Lower lobe of right lung (tissue), 2 donors: ENCODE measurements at regions not wholly inside any gene's neighbourhood (a gene's known extent, or its start where the extent isn't known, plus 50 kb on each side); places are given as distances from the start of the nearest gene placed in this dataset.

Source experiments
- ATAC-seq, 2 donors: fragments of 200-7000 bp; cut with Tn5 transposase; one replicate each; pipeline ENCODE4 v1.9.1; 2020 to 2022; ENCODE audit warnings: mild to moderate bottlenecking in 2 of 2, moderate library complexity in 2 of 2
- DNase-seq: peaks from one replicate; pipeline ENCODE4 v3.0.0-alpha.2; 2020
- H3K27ac ChIP-seq: fragments of 200-600 bp; one replicate; pipeline ENCODE4 v1.8.0; 2022
- H3K27me3 ChIP-seq: fragments of 200-600 bp; one replicate; pipeline ENCODE4 v1.8.0; 2022; ENCODE audit warnings: low read depth
- H3K36me3 ChIP-seq: fragments of 200-600 bp; one replicate; pipeline ENCODE4 v1.8.0; 2022; ENCODE audit warnings: mild to moderate bottlenecking
- H3K4me1 ChIP-seq: fragments of 200-600 bp; one replicate; pipeline ENCODE4 v1.8.0; 2022
- H3K4me3 ChIP-seq: fragments of 200-600 bp; one replicate; pipeline ENCODE4 v1.8.0; 2022; ENCODE audit warnings: mild to moderate bottlenecking
- H3K9me3 ChIP-seq: fragments of 200-600 bp; one replicate; pipeline ENCODE4 v1.8.0; 2022
- intact Hi-C: fragments of 100-400 bp; cut with DNase I; formaldehyde crosslinking; loops from one replicate; pipeline ENCODE4 v1.11.0; 2022
- TF ChIP-seq, protein P1 (sequence below): fragments of 200-600 bp; IDR thresholded peaks from one replicate; pipeline ENCODE4 v1.8.0; 2022; ENCODE audit warnings: antibody characterized with exemption, mild to moderate bottlenecking
- donor health status: DM: no; HTN: yes; CAD: no; lungs with severe emphysema.

- Histone ChIP-seq H3K4me3 (no peak overlapping the region), H3K27ac (no peak overlapping the region), H3K36me3 (no peaks in the 10 kb centered on the region), H3K9me3 (no peaks in the 10 kb centered on the region), H3K27me3 (peaks cover 10% of the 10 kb centered on the region), H3K4me1 (no peaks in the 10 kb centered on the region)
- no peak for DNase-seq
- no peak for ATAC-seq
- intact Hi-C loops, result no loop called here
- TF ChIP-seq, protein P1, sequence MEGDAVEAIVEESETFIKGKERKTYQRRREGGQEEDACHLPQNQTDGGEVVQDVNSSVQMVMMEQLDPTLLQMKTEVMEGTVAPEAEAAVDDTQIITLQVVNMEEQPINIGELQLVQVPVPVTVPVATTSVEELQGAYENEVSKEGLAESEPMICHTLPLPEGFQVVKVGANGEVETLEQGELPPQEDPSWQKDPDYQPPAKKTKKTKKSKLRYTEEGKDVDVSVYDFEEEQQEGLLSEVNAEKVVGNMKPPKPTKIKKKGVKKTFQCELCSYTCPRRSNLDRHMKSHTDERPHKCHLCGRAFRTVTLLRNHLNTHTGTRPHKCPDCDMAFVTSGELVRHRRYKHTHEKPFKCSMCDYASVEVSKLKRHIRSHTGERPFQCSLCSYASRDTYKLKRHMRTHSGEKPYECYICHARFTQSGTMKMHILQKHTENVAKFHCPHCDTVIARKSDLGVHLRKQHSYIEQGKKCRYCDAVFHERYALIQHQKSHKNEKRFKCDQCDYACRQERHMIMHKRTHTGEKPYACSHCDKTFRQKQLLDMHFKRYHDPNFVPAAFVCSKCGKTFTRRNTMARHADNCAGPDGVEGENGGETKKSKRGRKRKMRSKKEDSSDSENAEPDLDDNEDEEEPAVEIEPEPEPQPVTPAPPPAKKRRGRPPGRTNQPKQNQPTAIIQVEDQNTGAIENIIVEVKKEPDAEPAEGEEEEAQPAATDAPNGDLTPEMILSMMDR, result no peak
These were observed 159.0 kb upstream of the UNC5B start for GRCh38 chr10:71053169-71053895.

DNA sequence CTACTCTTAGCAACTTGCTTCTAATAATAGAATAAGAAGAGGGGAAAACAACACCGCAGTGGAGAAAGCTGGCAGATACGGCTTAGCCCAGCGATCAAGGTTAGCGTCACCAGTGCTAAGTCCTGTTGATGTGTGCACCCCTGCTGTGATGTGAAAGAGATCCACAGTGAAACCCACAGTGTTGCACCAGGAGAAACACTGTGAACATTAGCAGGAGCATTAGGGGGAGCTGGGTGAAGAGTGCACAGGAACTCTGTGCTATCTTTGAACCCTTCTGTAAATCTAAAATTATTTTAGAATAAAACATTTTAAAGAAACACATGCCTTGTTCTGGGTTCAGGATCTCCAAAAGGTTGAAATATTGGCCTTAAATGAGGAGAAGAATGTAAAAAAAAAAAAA lies 154.1 kb upstream of the UNC5B start:
- Histone ChIP-seq H3K9me3 (no peaks in the 10 kb centered on the region), H3K27ac (no peak overlapping the region), H3K27me3 (peaks cover 10% of the 10 kb centered on the region), H3K36me3 (no peaks in the 10 kb centered on the region), H3K4me1 (no peaks in the 10 kb centered on the region), H3K4me3 (no peak overlapping the region)
- TF ChIP-seq, protein P1, result no peak
- no peak for DNase-seq
- ATAC-seq, result no peak
- intact Hi-C loops, result no loop called here

GRCh38 chr10:71059054-71059818 lies 153.1 kb upstream of the UNC5B start:
- Histone ChIP-seq H3K9me3 (no peaks in the 10 kb centered on the region), H3K27me3 (peaks cover 10% of the 10 kb centered on the region), H3K27ac (no peak overlapping the region), H3K4me3 (no peak overlapping the region), H3K4me1 (no peaks in the 10 kb centered on the region), H3K36me3 (no peaks in the 10 kb centered on the region)
- DNase-seq (no peak), ATAC-seq (no peak)
- intact Hi-C loops, result no loop called here
- TF ChIP-seq, protein P1, result no peak

GRCh38 chr10:71059943-71060342 lies 152.4 kb upstream of the UNC5B start:
- TF ChIP-seq, protein P1, result no peak
- Histone ChIP-seq H3K27ac (no peak overlapping the region), H3K4me1 (no peaks in the 10 kb centered on the region), H3K4me3 (no peak overlapping the region), H3K27me3 (peaks cover 10% of the 10 kb centered on the region), H3K9me3 (no peaks in the 10 kb centered on the region), H3K36me3 (no peaks in the 10 kb centered on the region)
- ATAC-seq, result no peak
- DNase-seq, result no peak
- intact Hi-C loops, result no loop called here

- DNase-seq (no peak), ATAC-seq (no peak)
- Histone ChIP-seq H3K27me3 (peaks cover 10% of the 10 kb centered on the region), H3K36me3 (no peaks in the 10 kb centered on the region), H3K27ac (no peak overlapping the region), H3K4me3 (no peak overlapping the region), H3K9me3 (no peaks in the 10 kb centered on the region), H3K4me1 (no peaks in the 10 kb centered on the region)
- TF ChIP-seq, protein P1, result no peak
- intact Hi-C loops, result no loop called here
These were observed 151.6 kb upstream of the UNC5B start for GRCh38 chr10:71060476-71061426.
